GM19035 (cell line): ENCODE measurements at regions not wholly inside any gene's neighbourhood (a gene's known extent, or its start where the extent isn't known, plus 50 kb on each side); places are given as distances from the start of the nearest gene placed in this dataset.

Experiments
- ATAC-seq: cut with Tn5 transposase; IDR thresholded peaks from one replicate; pipeline ENCODE4 v1.9.1; 2021; ENCODE audit not compliant: unreplicated experiment

DNA sequence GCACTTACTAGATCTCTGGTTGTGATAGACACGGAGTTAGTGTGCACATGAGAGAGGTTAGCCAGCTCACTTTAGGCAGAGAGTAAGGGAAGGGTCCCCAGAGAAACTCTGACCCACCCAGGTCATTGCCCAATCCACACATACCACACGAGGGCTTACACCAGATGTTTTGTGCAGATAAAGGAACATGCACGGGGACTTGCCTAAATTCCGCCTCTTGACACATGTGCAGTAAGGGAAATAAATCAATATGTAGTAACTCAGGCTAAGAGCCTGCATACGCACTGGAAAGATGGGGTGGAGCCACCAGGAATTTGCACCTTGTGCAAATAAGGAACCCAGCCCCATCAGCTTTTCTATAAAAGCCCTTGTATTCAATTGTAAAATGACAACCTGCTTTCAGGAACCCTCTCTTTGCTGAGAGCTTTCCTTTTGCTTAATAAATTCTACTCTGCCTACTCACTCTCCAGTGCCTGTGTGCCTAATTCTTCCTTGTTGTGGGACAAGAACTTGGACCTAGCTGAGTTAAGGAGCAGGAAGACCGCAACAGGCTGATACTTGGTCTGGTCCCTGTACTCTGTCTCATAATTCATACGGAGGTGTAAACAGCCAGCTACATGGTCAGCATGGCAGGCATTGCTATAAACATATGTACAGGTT lies 120.2 kb downstream of the EMP1 start:
- ATAC-seq: no peak

DNA sequence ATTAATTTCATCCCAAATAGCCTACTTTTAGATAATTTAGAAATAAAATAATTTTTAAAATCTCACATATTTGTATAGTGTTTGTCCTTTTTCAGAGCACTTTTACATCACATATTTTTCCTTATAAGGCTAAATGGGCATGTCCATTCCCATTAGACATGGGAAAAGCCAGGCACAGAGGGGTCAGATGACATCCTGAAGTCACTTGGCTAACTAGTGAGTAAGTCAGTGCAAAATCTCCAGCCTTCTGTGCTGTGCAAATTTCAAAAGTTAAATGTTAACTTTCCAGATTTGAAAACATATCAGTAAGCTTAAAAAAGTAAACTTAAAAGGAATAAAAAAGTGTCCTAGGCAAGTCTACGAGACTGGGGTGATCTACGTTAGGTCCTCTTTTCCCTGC lies 117.4 kb downstream of the EMP1 start:
- no peak for ATAC-seq

DNA sequence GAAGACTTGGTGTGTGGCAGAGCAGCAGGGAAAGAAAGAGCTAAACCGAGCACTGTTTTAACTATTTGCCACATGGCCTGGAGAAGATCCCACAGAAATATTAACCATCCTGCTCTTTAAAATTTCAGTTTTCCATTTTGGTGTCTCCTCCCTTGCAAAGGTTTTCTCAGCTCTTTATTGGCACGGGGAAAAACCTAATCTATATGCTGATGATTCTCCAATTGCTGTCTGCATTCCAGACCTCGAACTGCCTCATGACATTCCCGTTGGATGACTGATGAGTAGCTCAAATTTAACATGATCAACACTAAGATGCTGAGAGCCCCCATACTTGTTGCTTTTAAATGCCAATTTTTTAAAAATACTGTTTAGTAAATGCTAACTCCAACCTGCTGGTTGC lies 115.0 kb downstream of the EMP1 start:
- no peak for ATAC-seq

DNA sequence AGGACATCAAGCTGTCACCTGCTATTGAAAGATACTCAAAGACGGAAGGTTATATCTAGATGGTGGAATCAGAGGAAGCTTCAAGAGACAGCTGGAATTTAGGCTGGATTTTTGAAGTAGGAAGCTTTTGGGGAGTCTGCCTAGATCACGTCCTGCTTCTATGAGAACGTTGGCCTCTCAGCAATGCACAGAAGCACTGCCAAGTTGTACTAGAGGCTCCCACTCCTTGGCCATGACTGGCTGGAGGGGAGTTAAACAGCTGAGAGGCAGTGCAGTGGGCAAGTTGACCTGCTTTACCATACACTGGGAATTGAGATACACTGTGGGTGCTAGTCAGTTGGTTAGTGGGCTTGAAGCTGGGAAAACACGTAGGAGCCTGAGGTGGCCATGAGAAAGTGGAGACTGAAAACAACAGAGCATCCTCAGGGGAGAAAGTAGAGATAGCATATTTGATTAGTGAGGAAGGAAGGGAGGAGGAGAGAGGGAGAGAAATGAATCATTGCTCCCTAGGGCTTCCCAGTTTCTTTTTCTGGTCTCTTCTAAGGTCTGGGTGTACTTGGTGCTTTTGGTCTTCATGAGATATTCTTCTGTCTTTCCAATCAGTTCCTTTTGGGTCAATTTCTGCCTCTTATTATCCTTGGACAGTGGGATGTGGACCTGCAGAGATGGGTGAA lies 110.8 kb downstream of the EMP1 start:
- no peak for ATAC-seq

DNA sequence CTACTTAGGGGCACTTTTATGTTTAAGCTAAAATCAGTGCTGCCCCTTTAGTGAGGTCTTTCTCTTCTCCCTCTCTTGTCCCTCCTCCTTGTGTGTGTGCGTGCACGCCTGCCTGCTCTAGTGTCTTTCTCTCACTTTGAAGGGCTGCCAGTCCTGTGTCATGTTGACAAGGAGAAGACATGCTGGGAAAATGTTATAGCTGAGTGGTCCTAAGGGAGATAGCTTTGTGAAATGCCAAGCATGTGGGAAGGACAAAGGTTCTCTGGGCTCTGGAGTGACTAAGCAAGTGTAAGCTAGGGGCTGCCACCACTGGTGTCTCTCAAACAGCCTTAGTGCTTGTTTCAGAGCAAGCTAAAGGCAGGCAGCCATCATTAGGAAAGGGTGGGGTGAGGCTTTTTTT lies 108.4 kb downstream of the EMP1 start:
- ATAC-seq: no peak

DNA sequence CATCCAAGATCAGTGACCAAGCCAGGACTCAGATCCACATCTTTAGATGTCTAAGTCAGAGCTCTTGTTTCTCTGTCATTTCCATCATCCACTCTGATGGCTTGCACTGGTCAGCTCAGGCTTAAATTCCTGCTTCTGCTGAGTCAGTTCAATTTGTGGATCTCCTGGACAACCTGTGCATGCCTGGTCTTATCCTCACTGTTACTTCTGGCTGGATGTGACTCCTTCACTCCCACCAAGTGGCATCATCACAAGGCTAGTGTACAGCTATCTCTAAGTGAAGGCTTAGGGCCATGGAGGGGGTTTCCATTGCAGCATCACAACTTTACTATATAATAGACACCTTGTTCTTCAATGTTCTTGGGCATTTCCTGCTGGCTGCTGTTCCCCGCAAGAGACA lies 102.9 kb downstream of the EMP1 start:
- ATAC-seq: no peak

DNA sequence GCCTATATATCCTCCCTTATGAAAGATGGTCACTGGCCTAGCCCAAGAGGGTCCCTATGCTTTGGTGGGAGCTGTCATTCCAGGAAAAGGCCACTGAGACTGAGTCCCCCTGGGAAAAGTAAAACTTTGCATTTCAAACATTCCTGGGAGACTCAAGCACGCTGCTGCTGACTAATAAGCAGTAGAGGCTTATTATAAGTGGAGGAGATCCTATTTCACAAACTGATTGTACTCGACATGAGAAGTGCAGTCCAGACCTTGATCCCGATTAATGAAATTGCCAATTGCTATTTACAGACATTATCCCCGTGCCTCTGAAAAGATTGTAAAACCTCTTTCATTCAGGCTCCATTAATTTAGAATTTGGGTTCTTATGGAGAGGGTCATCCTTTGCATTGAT lies 96.6 kb downstream of the EMP1 start:
- ATAC-seq: no peak

DNA sequence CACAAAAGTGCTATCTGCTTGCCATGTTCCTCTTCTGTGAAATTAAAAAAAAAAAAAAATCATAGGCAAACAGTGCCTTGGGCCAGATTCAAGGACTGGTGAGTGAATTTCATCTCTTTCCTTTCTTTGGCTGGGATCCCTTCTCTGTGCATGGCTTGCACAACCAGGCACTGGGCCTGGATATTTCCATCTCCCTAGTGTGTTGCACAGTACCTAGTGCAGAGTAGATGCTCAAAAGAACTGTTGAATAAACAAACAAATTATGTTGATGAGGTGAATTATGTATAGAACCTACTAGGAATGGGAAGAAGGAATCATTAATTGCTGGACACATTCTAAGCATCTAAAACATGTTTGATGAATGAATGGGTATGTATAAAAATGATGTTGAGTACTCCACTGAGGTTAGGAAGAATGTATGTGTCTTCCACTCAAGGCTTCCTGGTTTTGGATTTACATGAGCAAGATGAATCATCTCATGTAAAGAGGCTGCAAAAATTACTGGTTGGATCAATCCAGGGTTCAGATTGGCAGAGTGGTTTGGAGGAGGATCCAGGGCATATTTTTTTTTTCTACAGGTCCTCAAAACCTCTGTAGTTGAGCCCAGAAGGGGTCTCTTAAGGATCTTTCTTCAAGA lies 93.2 kb downstream of the EMP1 start:
- ATAC-seq: no peak

DNA sequence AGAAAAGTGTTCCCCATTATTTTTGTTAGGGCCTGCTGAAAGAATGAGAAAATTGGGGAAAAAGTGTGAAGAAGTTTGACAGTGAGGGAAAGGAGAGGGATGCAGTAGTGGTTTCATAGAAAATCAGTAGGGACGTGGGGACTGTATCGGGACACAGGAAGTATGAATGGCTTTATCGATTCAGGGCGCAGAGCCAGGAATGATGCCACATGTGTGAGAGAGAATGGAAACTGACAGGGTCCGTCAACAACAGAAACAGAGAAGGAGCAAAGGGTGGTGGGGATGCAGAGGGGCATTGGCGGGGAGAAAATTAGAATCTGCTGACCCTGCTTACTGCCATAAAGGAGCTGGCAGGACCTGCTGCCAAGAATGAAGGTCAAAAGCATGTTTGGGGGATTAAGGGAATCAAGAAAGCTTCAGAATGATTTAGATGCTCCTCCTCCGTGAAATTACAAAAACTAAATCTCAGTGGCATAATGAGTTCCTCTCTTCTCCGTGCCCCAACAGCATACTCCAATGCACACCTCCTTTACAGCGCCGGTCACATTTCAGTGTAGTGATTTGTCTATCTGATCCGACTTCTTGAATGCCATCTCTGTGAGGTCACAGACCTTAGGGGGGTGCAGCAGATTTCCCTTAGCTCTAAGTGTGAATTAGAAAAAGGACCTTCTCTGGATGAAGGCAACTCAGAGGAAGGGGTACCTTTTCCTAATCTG lies 92.6 kb downstream of the EMP1 start:
- no peak for ATAC-seq

DNA sequence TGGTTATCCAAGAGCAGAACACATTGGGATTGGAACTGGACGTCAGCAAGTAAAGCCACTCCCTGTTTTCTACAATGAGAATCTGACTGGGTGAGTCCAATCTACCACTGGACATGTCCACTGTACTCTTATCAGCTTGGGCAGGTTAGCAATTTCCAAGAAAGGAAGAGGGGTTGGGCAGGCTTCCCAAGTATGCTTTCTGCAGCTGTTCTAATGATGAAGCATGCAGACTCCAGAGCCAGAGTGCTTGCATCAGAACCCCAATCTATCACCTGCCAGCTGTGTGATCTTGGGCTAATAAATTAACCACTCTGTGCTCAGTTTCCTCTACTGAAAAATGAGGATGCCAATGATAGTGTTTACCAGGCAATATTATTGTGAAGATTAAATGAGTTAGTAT lies 92.0 kb downstream of the EMP1 start:
- no peak for ATAC-seq

DNA sequence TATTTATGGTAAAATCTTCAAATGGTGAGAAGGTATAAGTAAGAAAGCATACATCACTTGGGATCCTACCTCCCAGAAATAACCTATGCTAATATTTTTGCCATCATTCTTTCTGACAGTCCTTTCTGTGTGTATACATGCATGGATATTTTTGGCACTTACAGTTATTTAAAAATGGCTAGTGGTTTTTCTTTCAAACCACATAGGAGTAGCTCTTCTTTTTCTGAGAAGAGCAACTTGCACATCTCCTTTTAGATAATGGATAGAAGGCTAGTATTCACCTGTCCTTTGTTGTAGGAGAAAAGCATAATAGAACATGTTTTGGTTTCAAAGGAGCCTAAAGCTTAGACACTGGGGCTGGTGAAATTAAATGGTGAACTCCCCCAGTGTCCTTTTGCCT lies 87.3 kb downstream of the EMP1 start:
- no peak for ATAC-seq

DNA sequence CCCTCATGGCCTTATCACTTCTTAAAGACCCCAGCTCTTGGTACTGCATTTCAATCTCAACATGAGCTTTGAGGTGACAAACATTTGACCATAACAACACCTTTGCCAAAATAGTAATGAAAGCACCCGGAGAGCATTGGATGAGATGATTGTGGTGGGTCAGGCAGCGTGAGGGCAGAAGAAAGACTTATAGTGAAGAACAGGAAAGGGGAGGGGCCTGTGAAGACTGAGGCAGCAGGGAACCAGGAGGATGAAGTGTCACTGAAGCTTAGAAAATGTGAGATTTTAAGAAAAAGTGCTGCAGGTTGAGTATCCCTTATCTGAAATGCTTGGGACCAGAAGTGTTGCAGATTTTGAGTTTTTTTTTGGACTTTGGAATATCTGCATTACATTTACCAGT lies 86.3 kb downstream of the EMP1 start:
- ATAC-seq: no peak

DNA sequence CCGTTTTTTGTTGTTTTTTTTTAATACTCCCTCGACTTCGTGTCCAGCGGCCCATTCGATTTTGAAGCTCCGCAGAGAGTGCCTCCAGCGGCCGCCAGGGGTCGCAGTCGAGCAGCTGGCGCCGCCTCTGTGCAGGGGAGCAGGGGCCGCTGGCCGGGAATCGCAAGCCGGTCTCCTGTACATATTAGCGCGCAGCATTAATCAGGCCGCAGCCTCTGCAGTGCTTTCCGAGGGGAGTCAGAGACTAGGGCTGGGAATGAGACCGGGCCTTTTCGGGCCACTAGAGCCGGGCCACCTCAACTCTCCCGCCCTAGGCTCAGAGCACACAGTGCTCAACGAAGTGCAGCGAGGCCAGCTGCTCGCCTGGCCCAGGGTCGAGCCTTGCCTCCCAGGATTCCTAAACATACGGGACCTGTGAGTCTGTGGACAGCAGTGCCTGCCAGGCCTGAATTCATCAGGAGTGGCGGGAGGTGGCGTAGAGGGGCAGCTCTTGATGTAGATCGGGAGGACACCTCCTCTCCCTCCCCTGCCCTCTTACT lies 81.8 kb downstream of the EMP1 start:
- peak; percentile 81 for ATAC-seq

DNA sequence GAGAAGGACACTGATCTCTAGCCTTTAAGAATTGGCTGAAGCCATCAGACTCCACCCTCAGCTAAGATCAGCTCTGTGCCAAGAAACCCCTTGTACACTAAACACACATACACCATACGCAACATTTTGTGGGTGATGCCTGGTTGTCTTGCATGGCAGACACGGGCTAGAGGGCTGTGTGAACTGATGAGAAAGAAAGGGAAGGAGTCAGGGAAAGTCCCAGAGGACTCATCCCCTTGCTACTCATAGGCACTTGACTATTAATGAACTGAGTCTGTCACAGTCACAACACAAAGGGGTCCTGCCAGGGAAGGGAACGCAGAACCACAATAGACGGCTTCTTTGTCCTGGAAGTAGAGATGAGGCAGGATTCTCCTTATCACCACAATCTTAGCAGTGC lies 80.8 kb downstream of the EMP1 start:
- ATAC-seq: no peak

DNA sequence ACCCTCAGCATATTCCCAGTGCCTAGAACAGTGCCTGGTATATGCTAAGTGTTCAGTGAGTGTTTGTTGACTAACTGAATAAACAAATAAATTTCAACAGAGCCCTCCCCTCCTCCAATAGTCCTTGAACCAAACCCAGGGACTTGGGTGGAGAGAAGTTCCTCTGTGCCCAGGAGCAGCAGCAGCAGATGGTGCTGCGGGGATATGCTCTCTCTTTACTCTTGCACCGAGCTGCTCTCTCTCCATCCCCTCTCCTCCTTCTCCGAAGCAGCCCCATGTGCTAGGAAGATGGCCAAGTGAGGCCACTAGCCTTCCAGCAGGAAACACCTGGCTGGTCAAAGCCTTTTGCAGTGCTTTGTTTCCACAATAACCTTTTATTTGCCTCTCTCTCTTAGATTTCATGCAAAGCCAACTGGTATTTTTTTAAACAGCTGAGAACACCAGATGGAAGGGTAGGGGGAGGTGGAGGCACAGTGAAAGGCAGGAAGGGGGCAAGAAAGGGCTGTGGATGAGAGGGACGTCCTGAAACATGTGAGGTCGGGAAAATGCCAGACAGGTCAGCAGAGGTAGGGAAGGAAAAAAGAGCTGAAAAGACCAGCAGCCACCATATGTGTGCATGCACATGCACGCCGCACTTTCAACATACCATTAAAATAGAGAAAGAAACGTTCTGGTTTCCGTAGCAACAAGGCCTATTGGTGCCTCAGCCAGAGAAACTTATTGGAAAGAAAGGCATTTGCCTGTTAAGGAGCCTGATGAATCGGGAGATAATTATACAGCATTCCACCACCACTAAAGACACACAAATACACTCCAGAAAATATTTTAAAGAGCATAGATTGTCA lies 78.9 kb downstream of the EMP1 start:
- ATAC-seq: no peak

DNA sequence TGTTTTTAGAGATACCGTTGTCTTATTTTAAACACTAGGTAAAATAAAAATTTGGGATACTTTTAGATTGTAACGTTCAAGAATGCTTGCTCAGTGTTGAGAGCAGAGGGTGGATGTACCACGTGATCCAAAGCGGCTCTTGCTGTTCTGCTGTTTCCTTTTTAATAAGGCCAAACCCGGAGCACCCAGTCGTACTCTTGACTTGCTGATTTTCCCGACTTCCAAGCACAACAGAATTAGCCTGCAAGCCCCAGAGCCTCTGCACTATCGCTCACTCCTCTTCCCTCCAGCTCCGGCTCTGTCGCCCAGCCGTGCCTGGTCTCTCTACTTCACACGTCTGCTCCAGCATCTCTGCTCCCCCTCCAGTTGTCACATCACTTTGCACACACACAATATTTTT lies 77.3 kb downstream of the EMP1 start:
- no peak for ATAC-seq

DNA sequence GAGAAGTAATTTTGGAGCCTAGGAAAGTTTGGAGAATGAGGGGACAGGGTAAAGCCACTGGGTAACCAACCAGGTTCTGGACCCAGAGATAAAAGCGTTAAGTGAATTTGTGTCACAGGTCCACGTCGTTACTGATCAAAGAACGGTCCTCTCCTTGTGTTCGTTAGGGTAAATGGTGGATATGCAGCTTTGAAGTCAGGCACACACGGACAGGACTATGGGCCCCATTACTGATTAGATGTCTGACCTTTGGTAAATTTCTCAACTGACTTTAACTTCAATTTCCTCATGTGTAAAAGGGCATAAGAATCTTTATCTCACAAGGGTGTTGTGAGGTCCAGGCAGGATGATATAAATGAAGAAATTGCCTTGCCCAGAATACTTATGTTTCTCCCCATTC lies 76.6 kb downstream of the EMP1 start:
- no peak for ATAC-seq

DNA sequence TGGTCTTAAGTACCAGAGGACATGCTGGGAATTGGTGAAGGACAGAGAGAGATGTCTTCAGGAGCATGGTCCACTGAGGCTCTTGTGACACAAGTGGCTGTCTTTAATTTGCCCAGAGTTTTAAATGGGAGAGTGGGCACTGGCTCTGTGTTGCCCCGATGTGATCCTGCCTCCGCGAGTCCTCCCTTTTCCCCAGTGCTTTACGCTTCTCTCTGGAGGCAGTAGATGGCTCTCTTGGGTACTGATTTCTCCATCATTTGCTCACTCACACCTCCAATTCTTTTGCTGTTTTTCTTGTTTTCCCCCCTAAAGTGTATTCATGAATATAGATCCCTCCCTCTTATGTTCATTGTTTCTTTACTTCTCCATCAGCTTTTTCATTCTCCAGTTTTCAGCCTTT lies 74.3 kb downstream of the EMP1 start:
- no peak for ATAC-seq
